ENCODE measurements at regions not wholly inside any gene's neighbourhood (a gene's known extent, or its start where the extent isn't known, plus 50 kb on each side); places are given as distances from the start of the nearest gene placed in this dataset.
A peak's percentile ranks its signal among the peaks of the same experiment; 100 is the strongest.

DNA sequence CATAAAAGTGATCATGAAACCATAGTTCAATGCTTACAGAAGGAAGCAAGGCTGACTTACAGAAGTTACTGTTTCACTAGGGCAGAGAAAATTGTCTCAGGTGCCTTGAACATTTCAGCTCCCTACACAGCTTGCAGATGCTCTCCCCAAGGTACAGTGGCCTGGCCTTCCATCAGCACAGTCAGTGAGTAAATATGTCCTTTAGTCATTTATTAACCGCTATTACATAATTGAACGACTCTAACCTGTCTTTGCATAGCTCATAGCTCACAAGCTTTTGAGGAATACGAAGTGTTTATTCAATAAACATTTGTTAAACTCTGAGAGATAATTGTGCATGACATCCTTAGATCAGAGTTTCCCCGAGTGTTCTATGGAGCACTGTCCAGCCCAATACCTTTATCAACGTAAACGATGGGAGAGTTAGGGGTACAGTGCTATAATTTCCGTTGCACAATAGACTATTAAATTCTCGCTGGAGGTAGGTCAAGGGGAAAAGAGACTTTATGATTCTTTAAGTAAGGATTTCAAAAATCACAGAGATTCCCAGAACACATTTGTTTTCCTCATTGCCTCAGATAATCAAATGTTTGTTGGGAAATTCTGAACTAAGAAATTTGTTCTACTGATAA, 677.8 kb downstream of the TSN start:
- Mint-ChIP-seq H3K27ac (no peak overlapping the region), H3K36me3 (no peaks in the 10 kb centered on the region), H3K27me3 (no peaks in the 10 kb centered on the region), H3K9me3 (peaks cover 0 to 4% (median 4%) of the 10 kb centered on the region in 3 donors), H3K4me1 (no peaks in the 10 kb centered on the region), H3K4me3 (no peak overlapping the region)

GRCh38 chr2:122445003-122445402, 689.6 kb downstream of the TSN start:
- no peaks in the 10 kb centered on the region for H3K27me3 Mint-ChIP-seq
- peaks cover 1 to 12% (median 3%) of the 10 kb centered on the region in 3 donors for H3K9me3 Mint-ChIP-seq
- H3K4me1 Mint-ChIP-seq: no peaks in the 10 kb centered on the region
- no peaks in the 10 kb centered on the region for H3K36me3 Mint-ChIP-seq
- no peak overlapping the region for H3K4me3 Mint-ChIP-seq
- H3K27ac Mint-ChIP-seq: no peak overlapping the region

DNA sequence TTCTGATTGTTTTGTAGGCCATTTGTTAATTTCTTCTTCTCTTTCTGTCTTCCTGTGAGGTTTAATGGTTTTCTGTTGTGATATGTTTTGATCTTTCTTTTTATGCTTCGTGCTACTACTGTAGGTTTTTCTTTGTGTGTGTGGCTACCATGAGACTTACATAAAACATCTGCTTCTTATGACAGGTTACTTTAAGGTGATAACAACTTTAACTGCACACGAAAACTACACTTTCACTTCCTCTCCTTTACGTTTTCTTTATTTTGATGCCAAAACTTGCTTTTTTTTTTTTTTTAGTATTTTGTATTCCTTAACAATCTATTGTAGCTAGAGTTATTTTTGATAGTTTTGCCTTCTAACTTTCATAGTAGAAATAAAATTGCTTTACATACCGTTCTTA, 691.3 kb downstream of the TSN start:
- no peak overlapping the region for H3K4me3 Mint-ChIP-seq

DNA sequence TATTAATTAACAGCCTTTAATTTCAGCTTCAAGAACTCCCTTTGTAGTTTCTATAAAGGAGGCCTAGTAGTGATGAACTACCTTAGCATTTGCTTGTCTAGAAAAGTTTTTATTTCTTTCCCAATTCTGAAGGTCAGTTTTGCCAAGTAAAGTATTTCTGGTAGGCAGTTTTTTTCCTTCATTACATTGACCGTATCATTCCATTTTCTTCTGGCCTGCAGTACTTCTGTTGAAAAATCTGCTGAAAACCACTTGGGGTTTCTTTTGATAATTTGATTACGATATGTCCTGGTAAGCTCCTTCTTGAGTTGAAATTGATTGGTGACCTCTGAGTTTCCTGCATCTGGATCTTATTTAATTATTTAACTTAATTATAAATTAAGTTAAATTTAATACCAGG, 691.8 kb downstream of the TSN start:
- H3K4me3 Mint-ChIP-seq: no peak overlapping the region
- H3K36me3 Mint-ChIP-seq: no peaks in the 10 kb centered on the region
- peaks cover 1 to 12% (median 3%) of the 10 kb centered on the region in 3 donors for H3K9me3 Mint-ChIP-seq
- H3K4me1 Mint-ChIP-seq: no peaks in the 10 kb centered on the region
- no peaks in the 10 kb centered on the region for H3K27me3 Mint-ChIP-seq
- no peak overlapping the region for H3K27ac Mint-ChIP-seq

More for the DNA sequence above, 691.3 kb downstream of the TSN start:
- Mint-ChIP-seq H3K4me1 (no peaks in the 10 kb centered on the region), H3K27ac (no peak overlapping the region), H3K36me3 (no peaks in the 10 kb centered on the region), H3K9me3 (peaks cover 1 to 12% (median 3%) of the 10 kb centered on the region in 3 donors), H3K27me3 (no peaks in the 10 kb centered on the region)

GRCh38 chr2:122451040-122451439, 695.6 kb downstream of the TSN start:
- H3K4me3 Mint-ChIP-seq: no peak overlapping the region
- no peaks in the 10 kb centered on the region for H3K36me3 Mint-ChIP-seq
- no peaks in the 10 kb centered on the region for H3K4me1 Mint-ChIP-seq
- H3K27me3 Mint-ChIP-seq: no peaks in the 10 kb centered on the region
- peaks cover 2 to 5% (median 4%) of the 10 kb centered on the region in 3 donors for H3K9me3 Mint-ChIP-seq
- H3K27ac Mint-ChIP-seq: no peak overlapping the region

DNA sequence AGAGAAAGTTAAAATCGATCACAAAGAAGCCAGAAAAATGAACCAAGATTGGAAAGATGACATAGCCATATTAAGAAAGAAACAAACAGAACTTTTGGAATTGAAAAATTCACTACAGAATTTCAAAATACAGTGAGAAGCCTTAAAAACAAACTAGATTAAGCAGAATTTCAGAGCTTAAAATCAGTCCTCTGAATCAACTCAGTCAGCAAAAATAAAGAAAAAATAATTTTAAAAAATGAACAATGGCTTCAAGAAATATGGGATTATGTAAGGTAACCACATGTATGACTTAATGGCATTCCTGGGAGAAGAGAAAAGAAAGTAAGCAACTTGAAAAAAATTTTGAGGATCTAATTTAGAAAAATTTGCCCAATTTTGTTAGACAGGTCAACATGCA, 696.2 kb downstream of the TSN start:
- Mint-ChIP-seq H3K4me1 (no peaks in the 10 kb centered on the region), H3K27me3 (no peaks in the 10 kb centered on the region), H3K27ac (no peak overlapping the region), H3K4me3 (no peak overlapping the region), H3K36me3 (no peaks in the 10 kb centered on the region), H3K9me3 (peaks cover 2 to 5% (median 4%) of the 10 kb centered on the region in 3 donors)

DNA sequence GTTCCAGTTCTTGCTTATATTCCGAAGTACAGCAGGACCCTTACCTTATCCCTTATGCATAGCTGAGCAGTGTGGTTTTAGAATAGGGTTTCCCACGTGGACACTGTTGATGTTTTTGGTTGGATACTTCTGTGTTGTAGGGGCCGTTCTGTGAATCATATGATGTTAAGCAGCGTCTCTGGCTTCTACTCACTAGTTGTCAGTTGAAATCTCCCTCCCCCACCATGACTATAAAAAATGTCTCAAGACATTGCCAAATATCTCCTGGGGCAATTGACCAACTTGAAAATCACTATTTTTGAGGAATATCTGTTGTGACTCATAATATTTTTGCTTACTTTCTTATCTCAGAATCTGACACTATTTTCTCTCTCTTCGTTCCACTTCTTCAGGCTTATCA, 713.7 kb downstream of the TSN start:
- H3K9me3 Mint-ChIP-seq: peaks cover 0 to 1% (median 0%) of the 10 kb centered on the region in 3 donors
- H3K36me3 Mint-ChIP-seq: no peaks in the 10 kb centered on the region

GRCh38 chr2:122471753-122472152, 716.3 kb downstream of the TSN start:
- H3K4me1 Mint-ChIP-seq: no peaks in the 10 kb centered on the region
- no peak overlapping the region for H3K4me3 Mint-ChIP-seq
- H3K36me3 Mint-ChIP-seq: no peaks in the 10 kb centered on the region
- H3K27ac Mint-ChIP-seq: no peak overlapping the region
- H3K27me3 Mint-ChIP-seq: no peaks in the 10 kb centered on the region
- H3K9me3 Mint-ChIP-seq: peaks cover 0 to 3% (median 0%) of the 10 kb centered on the region in 3 donors

More for the DNA sequence above, 713.7 kb downstream of the TSN start:
- Mint-ChIP-seq H3K4me1 (no peaks in the 10 kb centered on the region), H3K4me3 (no peak overlapping the region), H3K27ac (no peak overlapping the region), H3K27me3 (no peaks in the 10 kb centered on the region)

DNA sequence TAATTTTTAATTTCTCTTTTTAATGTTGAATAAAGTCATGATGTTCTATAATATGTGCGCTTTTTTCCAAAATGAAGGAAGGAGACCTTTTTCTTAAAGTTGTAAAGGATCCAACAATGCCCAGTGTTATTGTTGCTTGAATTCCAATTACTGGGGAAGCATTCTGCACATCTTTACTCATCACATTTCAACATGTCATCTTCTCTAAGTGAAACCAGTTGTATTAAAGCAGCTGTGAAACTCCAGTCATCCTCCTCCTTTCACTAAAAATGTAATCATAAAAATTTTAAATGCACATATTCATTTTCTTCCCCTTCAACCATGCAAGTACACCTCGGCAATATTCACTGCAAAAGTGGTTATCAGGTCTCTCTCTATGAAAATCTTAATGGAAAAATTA, 722.7 kb downstream of the TSN start:
- Mint-ChIP-seq H3K27me3 (no peaks in the 10 kb centered on the region), H3K4me3 (no peak overlapping the region), H3K4me1 (no peaks in the 10 kb centered on the region), H3K27ac (no peak overlapping the region), H3K36me3 (no peaks in the 10 kb centered on the region), H3K9me3 (peaks cover 2 to 4% (median 2%) of the 10 kb centered on the region in 3 donors)

DNA sequence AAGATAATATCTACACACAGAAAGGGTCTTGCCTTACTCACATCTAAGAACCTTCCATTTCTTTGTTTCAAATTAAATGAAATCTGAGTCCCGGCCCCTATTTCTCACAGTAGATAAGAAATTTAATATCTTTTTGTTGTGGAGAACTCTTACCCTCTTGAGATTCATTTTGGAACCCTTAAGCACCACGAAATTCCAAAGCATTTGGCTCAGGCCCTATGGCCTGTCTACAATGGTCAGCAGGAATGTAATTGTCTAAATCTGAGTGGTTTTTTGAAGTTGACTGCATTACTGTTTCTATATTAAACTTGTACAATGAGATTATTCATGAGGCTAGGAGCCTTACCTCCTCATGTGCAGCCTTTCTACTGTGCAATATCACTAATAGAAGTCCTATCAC, 723.3 kb downstream of the TSN start:
- Mint-ChIP-seq H3K27ac (no peak overlapping the region), H3K9me3 (peaks cover 2 to 4% (median 2%) of the 10 kb centered on the region in 3 donors), H3K36me3 (no peaks in the 10 kb centered on the region), H3K27me3 (no peaks in the 10 kb centered on the region), H3K4me1 (no peaks in the 10 kb centered on the region), H3K4me3 (no peak overlapping the region)

DNA sequence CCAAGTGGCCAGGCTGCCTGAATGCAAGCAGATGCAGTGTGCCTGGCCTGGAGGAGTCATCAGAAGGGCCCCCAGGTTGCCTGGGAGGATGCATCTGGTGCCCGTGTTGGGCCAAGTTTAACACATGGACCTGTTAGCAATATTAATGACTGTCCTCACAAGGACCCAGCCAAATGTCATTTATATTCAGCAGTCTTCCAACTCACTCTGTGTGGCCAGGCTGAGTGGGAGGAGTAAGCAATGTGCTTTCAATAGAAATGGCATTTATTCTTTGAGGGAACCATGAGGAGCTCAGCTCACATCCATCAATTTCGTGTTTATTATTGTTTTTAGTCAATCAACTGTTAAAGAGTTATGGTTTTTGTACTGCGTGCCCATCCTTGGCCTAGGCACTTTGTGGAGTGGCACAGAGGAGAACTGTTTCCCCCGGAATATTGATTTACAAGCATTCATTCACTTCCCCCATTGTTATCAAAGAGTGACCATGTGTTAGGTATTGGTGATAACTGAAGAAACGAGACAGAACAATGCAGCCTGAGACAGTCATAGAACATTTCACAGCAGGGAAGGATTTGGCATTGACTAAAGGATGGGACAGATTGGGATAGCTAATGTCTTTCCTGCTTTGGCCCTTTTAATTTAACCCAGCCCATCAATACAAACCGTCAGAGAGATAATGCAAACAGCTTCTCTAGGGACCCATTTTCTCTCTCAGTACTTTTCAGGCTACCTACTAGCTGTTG, 725.2 kb downstream of the TSN start:
- no peak overlapping the region for H3K4me3 Mint-ChIP-seq
- H3K4me1 Mint-ChIP-seq: no peaks in the 10 kb centered on the region

GRCh38 chr2:122481244-122481622, 725.8 kb downstream of the TSN start:
- H3K27ac Mint-ChIP-seq: no peak overlapping the region
- no peaks in the 10 kb centered on the region for H3K4me1 Mint-ChIP-seq
- H3K36me3 Mint-ChIP-seq: no peaks in the 10 kb centered on the region
- H3K27me3 Mint-ChIP-seq: no peaks in the 10 kb centered on the region
- H3K4me3 Mint-ChIP-seq: no peak overlapping the region
- peaks cover 2 to 4% (median 4%) of the 10 kb centered on the region in 3 donors for H3K9me3 Mint-ChIP-seq

More for the DNA sequence above, 725.2 kb downstream of the TSN start:
- Mint-ChIP-seq H3K9me3 (peaks cover 2 to 4% (median 4%) of the 10 kb centered on the region in 3 donors), H3K27ac (no peak overlapping the region), H3K27me3 (no peaks in the 10 kb centered on the region), H3K36me3 (no peaks in the 10 kb centered on the region)

DNA sequence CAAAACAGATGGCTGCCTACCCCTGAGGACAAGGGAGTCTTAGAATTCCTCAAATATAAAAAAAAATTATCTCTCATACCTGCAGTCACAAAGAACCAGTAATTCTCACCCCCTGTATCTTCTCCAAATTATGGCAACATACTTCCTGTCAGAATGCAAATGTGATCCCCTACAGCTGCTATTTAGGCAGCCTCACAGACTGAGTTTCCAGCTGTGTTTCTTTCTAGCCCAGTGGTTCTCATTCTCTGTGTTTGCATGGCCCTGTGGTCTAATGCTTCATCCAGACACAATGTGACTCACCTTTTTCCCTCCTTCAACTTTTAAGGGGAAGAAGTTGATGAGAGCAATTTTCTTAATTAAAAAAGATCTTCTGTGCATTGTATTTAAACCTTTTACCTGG, 726.3 kb downstream of the TSN start:
- no peaks in the 10 kb centered on the region for H3K27me3 Mint-ChIP-seq
- H3K4me3 Mint-ChIP-seq: no peak overlapping the region
- H3K4me1 Mint-ChIP-seq: no peaks in the 10 kb centered on the region
- H3K36me3 Mint-ChIP-seq: no peaks in the 10 kb centered on the region
- peaks cover 0 to 4% (median 4%) of the 10 kb centered on the region in 3 donors for H3K9me3 Mint-ChIP-seq
- no peak overlapping the region for H3K27ac Mint-ChIP-seq

- Mint-ChIP-seq H3K4me1 (no peaks in the 10 kb centered on the region), H3K36me3 (no peaks in the 10 kb centered on the region), H3K4me3 (no peak overlapping the region), H3K27me3 (no peaks in the 10 kb centered on the region), H3K9me3 (peaks cover 3 to 5% (median 4%) of the 10 kb centered on the region in 3 donors), H3K27ac (no peak overlapping the region)
Measured at GRCh38 chr2:122486086-122486485, 730.6 kb downstream of the TSN start.

GRCh38 chr2:122486705-122487415, 731.4 kb downstream of the TSN start:
- Mint-ChIP-seq H3K4me1 (no peaks in the 10 kb centered on the region), H3K36me3 (no peaks in the 10 kb centered on the region), H3K4me3 (peak overlapping the region in 1 of 4 donors; percentile 4), H3K9me3 (peaks cover 3 to 5% (median 4%) of the 10 kb centered on the region in 3 donors), H3K27ac (peak overlapping the region in 1 of 3 donors; percentile 12), H3K27me3 (no peaks in the 10 kb centered on the region)
